Islet precursor cell (in vitro differentiated cells): ENCODE measurements at regions not wholly inside any gene's neighbourhood (a gene's known extent, or its start where the extent isn't known, plus 50 kb on each side); places are given as distances from the start of the nearest gene placed in this dataset.

ENCODE experiments used
- DNase-seq: peaks from one replicate; pipeline ENCODE4 v3.0.0-alpha.2; 2018

DNA sequence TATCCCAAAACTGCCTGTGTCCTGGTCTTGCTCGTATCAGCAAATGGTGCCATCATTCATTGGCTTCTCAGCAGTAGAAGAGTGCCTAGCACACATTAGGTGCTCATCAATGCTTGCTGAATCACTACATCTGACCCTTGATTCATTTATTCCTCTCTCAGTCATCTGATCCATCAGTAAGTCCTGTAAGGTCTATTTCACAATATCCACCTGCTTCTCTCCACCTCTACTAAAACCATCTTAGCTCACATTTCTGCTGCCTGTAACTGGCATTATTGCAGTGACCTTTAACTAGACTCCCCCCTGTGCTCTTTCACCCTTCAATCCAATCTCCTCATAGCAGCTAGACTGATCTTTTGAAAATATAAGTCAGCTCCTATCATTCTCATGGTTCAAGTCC lies 387.6 kb upstream of the SPRED2 start:
- DNase-seq, result no peak

DNA sequence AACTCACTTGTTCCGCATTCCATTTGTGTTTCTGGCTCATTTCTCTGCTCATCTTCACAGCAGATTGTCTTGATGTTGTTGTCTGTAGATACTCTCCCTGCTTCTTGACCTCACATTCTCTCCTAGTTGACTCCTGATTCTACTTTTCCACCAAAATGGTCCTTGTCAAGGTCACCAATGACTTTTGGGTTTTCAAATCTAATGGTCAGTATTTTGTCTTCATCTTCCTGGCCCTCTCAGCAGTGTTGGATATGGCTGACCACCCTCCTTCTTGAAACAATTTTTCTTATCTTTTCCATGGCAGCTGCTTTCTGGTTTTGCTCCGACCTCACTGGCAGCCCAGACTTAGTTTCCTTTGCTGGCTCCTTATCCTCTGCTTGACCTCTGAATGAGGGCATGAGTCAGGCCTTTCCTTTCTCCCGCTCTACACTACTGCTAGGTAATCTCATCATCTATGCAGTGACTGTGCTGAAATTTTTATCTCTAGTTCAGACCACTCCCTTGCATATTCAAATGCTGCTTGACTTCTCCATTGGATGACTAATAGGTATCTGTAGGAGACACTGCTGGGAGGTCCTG lies 386.6 kb upstream of the SPRED2 start:
- no peak for DNase-seq

DNA sequence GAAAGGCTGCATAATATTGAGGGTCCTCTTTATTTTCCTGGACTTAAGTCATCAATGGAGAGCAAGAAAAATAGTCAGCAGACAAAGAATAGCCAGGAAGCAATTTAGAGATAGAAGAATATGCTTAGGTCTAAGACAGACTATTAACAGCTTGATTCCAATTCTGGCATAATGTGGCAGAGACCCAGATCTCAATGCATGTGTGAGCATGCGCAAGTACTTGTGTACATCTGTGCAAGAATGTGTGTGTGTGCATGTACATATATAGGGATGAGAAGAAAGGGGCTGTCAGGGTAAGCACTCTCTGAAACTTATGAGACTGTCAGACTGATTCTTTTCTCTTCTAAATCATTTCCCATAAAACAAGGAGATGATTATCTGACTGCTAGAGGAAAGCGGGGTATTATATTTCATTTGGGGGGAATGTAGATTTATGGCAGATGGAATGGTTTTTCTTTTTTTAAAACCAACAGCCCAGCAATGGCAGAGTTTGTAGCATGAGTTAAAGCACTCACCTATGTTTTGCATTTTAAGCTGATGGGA lies 381.3 kb upstream of the SPRED2 start:
- DNase-seq, result no peak

DNA sequence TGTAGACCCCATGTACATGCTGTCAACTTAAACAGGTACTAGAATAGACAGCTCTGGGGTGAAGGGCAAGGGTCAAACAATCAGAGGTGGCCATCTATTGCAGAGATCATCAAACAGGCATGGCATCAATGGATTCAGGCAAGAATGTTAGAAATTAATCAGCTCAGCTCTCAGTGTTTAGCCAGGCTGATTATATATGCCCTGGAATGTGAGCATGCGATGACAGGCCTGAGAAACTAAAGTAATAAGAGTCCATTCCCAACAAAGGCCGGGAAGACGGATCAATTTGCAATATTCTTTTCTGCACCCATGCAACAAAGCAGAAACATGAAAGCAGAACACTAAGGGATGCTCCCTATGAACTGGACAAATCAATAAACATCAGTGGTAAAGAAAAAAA lies 380.5 kb upstream of the SPRED2 start:
- DNase-seq, result no peak

DNA sequence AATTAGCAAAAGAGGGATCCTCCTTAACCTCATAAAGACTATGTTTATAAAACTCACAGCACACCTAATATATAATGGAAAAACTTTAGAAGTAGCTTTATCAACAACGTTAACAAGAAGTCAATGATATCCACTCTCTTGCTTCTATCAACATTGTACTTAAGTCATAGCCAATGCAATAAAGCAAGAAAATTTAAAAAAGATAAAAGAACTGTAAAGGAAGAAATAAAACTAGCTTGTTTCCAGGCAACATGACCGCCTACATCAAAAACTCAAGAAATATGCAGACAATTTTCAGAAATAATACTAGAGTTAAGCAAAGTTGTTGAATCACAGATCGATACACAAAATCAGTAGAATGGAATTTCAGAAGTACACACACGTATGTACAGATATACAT lies 375.5 kb upstream of the SPRED2 start:
- no peak for DNase-seq

DNA sequence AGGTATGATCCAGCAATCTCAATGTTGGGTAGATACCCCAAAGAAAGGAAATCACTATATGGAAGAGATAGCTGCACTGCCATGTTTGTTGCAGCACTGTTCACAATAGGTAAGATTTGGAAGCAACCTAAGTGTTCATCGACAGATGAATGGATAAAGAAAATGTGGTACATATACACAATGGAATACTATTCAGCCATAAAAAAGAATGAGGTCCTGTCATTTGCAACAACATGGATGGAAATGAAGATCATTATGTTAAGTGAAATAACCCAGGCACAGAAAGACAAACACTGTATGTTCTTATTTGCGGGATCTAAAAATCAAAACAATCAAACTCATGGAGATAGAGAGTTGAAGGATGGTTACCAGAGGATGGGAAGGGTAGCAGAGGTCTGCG lies 372.4 kb upstream of the SPRED2 start:
- no peak for DNase-seq

DNA sequence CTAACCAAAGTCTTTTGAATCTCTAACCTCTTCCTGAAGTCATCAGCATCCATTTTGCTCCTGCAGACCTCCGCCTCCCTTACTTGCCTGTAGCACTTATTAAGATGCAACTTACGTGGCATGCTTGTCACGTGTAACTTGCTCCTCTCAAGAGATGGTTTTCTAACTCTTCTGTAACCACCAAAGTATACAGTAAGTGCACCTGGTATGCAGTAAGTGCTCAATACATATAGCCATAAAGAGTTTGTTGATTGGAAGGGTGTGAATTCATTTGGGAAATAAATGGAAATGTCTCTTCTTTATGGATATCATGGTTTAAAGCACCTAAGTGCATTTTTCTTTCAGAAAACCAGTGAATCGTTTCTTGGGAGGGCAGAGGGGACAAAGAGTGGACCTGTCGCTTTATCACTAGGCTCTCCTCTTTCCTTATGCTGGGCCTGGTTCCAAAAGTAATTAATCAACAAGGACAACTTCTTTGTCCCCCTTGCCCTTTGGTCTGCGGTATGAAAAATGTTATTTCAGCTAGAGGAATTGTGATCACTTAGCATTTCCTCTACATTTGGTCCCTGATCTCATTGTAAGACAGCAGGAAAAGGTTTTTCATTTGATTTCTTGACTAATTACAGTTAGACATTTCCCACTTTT lies 370.0 kb upstream of the SPRED2 start:
- DNase-seq, result no peak

DNA sequence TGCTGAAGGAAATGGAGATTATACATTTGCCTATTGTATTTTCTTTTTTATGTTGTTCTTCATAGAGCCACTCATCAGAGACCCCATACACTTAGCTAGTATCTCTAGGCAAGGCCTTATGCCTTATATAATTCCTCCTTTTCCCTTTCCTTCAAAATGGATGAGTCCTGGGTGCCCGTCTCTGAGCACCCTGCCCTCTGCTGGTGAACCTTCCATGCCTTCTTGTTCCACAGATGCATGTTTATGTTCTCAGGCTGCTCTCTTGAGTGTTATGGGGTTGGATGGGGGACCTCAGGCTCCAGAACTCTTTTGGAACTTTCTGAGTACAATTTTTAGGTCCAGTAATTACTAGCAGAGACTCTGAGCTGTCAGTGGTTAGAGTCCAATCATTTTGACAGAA lies 368.6 kb upstream of the SPRED2 start:
- DNase-seq, result no peak

DNA sequence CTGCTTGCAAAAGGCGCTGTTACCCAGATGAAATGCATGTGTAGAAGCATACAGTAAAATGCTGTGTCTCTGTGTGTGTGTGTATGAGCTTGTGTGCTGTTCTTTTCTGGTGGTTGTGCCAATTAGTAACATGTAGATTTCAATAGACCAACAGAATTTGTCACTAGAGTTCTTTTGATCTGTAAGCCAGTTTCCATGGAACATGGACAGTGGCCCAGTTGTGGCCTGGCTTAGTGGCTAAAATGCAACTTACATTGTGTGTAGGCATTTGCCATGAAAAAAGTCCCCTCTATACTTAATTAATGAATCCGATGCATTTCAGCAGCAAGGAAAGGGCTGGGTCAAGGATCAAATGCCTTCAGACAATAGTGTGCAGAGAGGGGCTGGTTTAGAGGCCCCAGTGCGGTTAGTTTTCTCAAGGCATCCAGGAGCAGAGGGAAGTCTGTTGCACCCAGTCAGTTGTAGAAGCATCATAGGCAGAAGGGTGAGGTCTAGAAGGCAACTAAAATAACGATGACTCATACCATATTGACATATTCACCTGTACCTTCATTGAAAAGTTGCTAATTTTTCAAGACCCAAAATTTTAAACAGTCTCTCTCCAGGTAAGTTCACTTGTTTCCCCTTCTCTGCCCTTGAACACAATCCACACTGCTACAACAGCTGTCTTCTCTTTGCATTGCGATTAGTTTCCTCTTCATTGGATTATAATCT lies 366.9 kb upstream of the SPRED2 start:
- DNase-seq, result no peak

DNA sequence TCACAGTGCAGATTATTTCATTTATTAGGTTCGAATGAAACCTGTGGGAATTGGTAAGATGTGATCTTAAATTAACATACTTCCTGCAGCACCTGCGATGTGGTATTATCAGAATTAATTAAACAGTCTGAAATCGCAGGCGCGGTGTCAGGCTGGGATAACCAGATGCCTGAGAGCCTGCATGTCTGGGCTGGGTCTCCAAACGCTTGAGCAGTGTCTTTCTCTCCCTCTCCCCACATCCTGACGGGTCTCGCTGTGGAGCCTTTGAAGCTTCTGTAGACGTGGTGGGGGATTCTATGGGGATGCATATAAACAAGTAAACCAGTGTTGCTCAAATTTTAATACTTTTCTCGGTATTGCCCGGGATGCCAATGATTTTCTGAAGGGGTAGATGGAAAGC lies 366.2 kb upstream of the SPRED2 start:
- no peak for DNase-seq

DNA sequence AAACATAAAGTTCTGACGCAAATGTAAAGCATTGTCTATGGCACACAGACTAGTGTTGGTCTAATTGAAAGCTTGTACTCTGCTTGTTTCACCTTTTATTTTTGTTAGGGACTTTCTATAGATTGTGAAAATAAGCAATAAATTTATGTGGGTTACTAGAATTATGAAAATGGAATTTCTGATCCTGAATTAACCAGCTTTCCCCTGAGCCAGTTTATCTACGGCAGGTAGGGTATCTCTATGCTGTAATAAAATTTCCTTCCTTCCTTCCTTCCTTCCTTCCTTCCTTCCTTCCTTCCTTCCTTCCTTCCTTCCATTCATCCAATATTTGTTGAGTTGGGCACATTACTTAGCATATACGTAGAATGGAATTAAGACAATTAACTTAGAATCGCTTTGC lies 362.6 kb upstream of the SPRED2 start:
- DNase-seq, result no peak

DNA sequence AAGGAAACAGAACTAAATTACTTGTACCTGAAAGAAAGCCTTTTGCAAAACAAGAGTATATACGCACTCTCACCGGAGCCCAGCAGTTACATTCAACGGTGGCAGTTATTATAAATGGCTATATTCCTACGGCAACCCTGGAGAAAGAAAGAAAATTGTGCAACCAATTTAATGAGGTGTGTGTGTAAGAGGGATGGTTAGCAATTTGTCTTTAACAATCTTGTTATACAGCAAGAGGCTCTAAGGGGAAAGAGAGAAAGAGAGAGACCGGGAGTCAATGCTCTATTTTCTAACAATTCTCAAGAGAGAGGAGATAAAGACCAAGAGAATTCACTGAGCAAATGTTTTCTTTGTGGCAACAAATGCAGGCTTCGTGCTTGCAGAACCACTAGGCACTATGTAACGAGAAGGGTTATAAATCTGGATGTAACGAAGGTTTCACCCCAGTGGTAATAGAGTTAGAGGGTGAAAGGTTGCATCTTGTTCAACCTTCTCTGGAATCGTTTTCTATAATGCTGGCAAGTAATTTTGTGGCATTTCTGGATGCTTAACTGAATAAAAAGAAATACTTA lies 359.1 kb upstream of the SPRED2 start:
- DNase-seq, result no peak

DNA sequence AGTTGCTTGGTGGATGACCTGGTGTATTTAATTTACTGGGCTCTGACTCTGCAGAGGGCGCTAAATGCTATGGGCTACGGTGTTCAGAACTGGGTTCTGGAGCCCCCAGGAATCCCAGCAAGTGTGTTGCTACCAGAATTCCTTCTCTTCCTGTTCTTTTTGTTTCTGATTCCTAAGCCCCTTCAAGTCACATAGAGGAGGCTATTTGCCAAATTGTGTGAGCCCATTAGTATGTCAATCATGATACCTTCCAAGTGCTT lies 358.2 kb upstream of the SPRED2 start:
- DNase-seq, result no peak

DNA sequence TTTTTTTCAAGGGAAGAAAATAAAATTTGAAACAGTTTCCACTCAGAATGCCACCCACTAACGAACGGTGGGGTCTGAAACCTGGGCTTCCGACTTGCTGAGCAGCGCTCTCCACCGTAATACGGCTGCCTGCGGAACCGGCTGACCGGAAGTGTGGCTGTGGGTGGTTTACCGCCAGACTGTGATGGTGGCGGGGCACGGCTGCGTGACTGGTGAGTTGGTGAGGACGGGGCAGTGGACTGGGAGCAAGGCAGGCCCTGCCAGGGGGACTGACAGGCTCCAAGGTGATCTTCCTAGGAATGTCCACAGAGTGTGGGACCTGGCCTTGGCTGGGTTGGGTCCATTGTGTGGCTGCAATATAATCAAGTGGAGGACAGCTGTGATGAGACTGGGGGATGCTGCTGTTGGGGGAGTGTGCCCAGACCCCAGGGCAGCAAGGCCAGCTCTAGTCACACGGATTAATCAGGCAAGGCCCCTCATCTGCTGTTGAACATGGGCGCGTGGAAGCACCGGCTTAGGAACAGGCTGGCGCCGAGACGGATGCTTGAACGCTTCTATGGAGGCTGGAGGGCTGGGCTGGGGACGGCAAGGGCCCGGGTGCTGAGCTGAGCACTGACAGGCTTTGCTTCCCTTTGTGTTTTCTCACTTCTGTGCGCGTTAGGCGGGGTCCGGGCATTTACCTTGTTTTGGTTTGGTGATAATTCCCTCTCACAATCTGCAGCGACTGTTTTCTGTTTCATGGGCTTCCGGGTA lies 357.7 kb upstream of the SPRED2 start:
- DNase-seq, result no peak

DNA sequence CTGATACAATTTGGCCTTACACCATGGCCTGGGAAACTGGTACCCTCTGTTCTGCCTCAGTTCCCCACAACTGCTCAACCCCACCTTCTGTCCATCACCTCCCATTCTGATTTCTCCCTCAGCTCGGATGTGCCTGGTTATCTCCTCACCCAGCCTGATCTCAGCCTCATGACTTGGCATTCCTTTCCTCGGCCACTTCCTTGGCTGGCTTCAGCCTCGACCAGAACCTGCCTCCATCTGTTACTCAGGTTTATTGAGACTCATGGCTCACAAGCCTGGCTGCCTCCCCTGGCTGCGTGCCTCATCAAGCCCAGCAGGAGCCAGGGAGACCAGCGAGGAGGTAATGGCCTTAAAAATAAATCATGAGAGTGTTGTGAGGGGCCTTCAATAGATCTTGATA lies 356.2 kb upstream of the SPRED2 start:
- DNase-seq, result no peak

DNA sequence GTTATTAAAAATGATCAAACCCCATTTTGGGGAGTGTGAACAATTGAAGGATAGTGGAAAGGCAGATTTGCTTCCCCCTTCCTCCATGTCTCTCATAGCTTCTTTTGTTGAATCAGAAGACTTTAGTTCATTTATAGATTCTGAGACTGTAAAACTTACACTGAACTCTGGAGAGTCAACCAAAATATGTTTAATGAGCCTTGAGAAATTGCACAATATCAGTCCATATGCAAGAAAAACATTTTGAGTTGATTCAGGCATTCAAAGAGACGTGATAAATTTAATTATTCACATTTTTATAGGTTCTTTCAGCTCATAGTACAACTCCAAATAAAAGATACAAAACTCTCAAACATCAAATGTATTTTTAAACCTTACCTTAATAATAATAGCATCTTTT lies 354.4 kb upstream of the SPRED2 start:
- no peak for DNase-seq

DNA sequence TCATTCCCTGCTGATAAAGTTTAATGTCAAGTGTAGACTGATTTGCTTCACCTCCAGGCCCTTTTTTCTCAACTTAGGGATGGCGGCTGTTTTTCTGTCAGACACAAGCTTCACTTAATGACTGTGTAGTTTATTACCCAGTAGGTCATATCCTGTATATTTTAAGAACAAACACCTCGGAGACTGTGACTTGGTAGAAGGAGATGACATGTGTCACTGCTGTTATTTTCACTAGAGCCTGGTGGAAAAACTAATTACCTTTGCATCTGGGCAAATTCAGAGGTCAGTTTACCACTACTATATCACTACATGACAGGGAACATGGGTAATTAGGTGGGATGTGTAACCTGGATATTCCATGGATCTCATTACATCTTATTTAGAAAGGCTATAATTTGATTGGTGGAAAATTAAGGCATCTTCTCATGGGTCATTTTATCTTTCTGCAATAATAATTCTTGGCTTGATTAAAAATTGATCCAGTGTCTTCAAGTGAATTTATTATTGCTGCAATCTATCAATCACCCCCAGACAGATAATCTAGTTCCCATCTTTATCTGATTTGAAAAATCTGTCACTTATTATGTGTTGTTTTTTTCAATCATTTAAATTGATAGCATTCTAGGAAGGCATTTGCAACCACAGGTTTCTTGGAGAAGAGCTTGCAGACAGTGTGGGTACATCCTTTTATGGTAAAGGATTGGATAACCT lies 353.8 kb upstream of the SPRED2 start:
- no peak for DNase-seq

DNA sequence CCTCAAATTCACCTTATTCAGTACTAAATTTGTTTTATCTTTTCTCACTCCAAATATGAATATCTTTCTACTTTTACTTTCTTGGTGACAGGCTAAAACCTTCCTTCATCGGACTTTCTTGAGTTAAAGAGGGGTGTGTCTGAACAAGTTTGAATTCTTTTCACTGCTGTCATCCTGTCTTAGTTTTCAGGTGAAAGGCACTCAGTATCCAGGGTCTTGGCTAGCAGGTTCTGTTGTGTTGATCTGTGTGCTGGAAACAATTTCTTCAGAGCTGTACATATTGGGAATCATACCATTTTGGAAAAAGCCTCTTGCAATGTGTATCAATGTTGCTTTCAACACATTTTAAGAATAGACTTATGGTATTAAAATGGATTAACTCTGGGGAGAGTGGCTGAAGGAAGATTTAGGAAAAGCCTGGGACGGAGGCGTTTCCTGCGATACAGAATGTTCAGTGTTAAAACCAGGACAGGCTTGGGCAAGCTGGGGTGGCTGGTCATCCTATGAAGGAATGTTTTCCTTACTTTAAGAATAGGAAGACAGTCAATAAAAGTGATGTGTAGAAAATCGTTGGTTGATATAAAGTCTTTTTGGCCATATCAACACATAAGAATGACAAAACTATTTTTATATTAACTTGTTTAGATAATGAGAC lies 350.7 kb upstream of the SPRED2 start:
- no peak for DNase-seq

DNA sequence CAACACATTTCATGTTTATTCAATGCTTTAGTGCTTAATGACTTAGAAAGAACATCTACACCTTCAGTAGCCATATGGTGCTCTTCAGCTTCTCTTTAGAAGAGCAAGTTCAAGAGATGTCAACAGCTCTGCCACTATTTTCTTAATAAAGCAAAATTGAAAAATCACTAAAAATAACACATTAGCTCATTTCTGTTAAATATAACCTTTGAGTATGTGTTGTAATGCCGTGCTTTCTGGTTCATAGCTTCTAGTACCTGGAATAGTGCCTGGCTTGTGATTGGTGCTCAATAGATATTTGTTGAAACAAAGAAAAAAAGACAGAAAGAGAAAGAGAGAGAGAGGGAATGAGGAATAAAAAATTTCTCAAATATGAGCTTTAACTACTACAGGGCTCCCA lies 349.8 kb upstream of the SPRED2 start:
- DNase-seq, result no peak

DNA sequence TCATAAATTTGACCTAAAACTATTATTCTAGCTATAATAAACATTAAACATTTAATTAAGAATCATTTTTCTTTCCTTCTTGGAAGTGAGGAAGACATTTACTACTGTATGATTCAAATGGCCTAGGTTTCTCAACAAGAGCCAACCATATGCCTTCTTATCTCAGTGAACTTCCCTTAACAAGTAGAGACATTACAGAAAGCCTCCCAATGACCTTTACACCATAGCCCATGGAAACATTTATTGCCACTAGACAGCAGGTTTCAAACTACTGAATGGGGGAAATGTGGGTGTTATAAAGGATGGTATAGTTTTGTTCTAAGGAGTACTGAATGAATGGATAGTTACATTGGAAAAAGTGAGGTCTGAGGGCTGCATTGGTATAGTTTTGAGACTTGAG lies 349.4 kb upstream of the SPRED2 start:
- DNase-seq, result no peak

DNA sequence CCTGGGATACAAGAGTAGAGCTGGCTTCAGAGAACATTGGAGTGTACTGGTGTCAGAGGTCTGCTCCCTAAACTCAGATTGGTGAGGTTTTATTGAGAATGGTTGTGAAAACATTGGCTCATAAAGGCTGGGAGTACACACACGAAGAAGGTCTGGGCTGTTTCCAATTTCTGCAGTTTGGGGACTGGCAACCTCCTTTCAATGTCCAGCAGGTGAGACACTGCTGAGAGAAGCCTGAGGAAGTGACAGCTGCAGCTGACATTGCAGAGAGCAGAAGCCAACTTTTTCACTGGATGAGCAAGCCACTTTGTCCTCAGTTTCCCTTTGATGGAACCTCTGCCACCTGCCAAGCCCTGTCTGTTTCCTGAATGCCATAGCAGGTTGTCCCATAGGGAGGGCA lies 346.6 kb upstream of the SPRED2 start:
- no peak for DNase-seq

DNA sequence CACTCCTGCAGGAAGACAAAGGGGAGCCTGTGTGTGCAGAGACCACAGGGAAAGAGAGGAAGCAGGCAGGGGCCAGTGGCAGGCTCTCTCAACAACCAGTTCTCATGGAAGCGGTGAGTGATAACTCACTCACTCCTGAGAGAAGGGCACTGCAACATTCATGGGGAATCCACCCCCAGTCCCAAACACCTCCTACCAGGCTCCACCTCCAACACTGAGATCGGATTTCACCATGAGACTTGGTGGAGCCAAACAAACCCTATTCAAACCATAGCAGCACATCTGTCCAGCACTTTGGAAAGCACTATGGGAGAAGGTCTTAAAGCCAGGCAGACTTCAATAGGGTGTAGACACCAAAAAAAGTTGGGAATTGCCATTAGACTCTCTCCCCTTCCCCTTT lies 345.7 kb upstream of the SPRED2 start:
- no peak for DNase-seq
